ENCODE measurements at regions not wholly inside any gene's neighbourhood (a gene's known extent, or its start where the extent isn't known, plus 50 kb on each side); places are given as distances from the start of the nearest gene placed in this dataset.

- Histone ChIP-seq H3K9me2 (ENCODE audit: insufficient read depth) (no peaks in the 10 kb centered on the region), H2AFZ (no peak overlapping the region), H3F3A (replicated peaks; ENCODE audit: low read depth) (no peaks in the 10 kb centered on the region), H3K27ac (ENCODE audit: low read depth) (no peak overlapping the region), H3K27me3 (ENCODE audit: insufficient read depth) (no peaks in the 10 kb centered on the region), H3K79me2 (replicated peaks; ENCODE audit: insufficient read depth) (no peaks in the 10 kb centered on the region), H4K20me1 (replicated peaks; ENCODE audit: insufficient read depth) (no peaks in the 10 kb centered on the region; the same call in 1 of the 2 replicates), H3K4me3 (no peak overlapping the region), H3K4me2 (no peak overlapping the region), H3K36me3 (ENCODE audit: insufficient read depth) (no peaks in the 10 kb centered on the region), H3K4me1 (ENCODE audit: insufficient read depth) (peaks cover 22% of the 10 kb centered on the region)
- Mint-ChIP-seq H3K4me3 (no peak overlapping the region), H3K27me3 (ENCODE audit: insufficient read depth, low read depth, poor library complexity) (peaks cover 6% of the 10 kb centered on the region), H3K9me3 (no peaks in the 10 kb centered on the region), H3K36me3 (ENCODE audit: low read depth) (no peaks in the 10 kb centered on the region), H3K27ac (peak overlapping the region; percentile 63; the same call in 1 of the 2 replicates), H3K4me1 (peaks cover 36% of the 10 kb centered on the region)
- ATAC-seq (no peak; the same call in 2 of the 3 replicates), DNase-seq (ENCODE audit: low spot score) (no peak)
- TF ChIP-seq CTCF (conservative IDR thresholded peaks at IDR 0.05; ENCODE audit: low read depth in 2 of 2) (peak in 1 of 2 experiments; percentile 11; a peak in 1 of 4 replicates), POLR2AphosphoS5 (IDR thresholded peaks at IDR 0.05; ENCODE audit: low read depth) (no peak), EZH2phosphoT487 (IDR thresholded peaks at IDR 0.05; ENCODE audit: unreplicated experiment) (no peak), ETS1 (IDR thresholded peaks at IDR 0.05) (no peak)
- TF ChIP-seq, protein P1, sequence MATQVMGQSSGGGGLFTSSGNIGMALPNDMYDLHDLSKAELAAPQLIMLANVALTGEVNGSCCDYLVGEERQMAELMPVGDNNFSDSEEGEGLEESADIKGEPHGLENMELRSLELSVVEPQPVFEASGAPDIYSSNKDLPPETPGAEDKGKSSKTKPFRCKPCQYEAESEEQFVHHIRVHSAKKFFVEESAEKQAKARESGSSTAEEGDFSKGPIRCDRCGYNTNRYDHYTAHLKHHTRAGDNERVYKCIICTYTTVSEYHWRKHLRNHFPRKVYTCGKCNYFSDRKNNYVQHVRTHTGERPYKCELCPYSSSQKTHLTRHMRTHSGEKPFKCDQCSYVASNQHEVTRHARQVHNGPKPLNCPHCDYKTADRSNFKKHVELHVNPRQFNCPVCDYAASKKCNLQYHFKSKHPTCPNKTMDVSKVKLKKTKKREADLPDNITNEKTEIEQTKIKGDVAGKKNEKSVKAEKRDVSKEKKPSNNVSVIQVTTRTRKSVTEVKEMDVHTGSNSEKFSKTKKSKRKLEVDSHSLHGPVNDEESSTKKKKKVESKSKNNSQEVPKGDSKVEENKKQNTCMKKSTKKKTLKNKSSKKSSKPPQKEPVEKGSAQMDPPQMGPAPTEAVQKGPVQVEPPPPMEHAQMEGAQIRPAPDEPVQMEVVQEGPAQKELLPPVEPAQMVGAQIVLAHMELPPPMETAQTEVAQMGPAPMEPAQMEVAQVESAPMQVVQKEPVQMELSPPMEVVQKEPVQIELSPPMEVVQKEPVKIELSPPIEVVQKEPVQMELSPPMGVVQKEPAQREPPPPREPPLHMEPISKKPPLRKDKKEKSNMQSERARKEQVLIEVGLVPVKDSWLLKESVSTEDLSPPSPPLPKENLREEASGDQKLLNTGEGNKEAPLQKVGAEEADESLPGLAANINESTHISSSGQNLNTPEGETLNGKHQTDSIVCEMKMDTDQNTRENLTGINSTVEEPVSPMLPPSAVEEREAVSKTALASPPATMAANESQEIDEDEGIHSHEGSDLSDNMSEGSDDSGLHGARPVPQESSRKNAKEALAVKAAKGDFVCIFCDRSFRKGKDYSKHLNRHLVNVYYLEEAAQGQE (IDR thresholded peaks at IDR 0.05; ENCODE audit: unreplicated experiment) = no peak
Observed at GRCh38 chr12:111194703-111195051, 174.2 kb downstream of the PHETA1 start.

- H3K9me2 ChIP-seq (ENCODE audit: insufficient read depth) = no peaks in the 10 kb centered on the region
- no peak overlapping the region for H2AFZ ChIP-seq
- peaks cover 22% of the 10 kb centered on the region for H3K4me1 ChIP-seq (ENCODE audit: insufficient read depth)
- 0 out of 2 replicates have a peak overlapping the region, but pooled peaks have one; percentile 55 for H3K4me2 ChIP-seq
- TF ChIP-seq POLR2AphosphoS5 (IDR thresholded peaks at IDR 0.05; ENCODE audit: low read depth) = no peak
- no peak for TF ChIP-seq EZH2phosphoT487 (IDR thresholded peaks at IDR 0.05; ENCODE audit: unreplicated experiment)
- no peak for TF ChIP-seq NANOG (IDR thresholded peaks at IDR 0.05; ENCODE audit: borderline replicate concordance)
- ATAC-seq = peak; percentile 28
- Mint-ChIP-seq H3K27me3 (ENCODE audit: insufficient read depth, low read depth, poor library complexity) (peaks cover 6% of the 10 kb centered on the region), H3K27ac (no peak overlapping the region), H3K36me3 (ENCODE audit: low read depth) (no peaks in the 10 kb centered on the region), H3K4me3 (no peak overlapping the region), H3K9me3 (no peaks in the 10 kb centered on the region), H3K4me1 (peaks cover 36% of the 10 kb centered on the region)
- no peaks in the 10 kb centered on the region for H3F3A ChIP-seq (replicated peaks; ENCODE audit: low read depth)
- no peaks in the 10 kb centered on the region for H3K79me2 ChIP-seq (replicated peaks; ENCODE audit: insufficient read depth)
- H4K20me1 ChIP-seq (replicated peaks; ENCODE audit: insufficient read depth) = no peaks in the 10 kb centered on the region; the same call in 1 of the 2 replicates
- DNase-seq (ENCODE audit: low spot score) = no peak
- no peak overlapping the region for H3K4me3 ChIP-seq
- no peak overlapping the region for H3K27ac ChIP-seq (ENCODE audit: low read depth)
- H3K27me3 ChIP-seq (ENCODE audit: insufficient read depth) = no peaks in the 10 kb centered on the region
- no peaks in the 10 kb centered on the region for H3K36me3 ChIP-seq (ENCODE audit: insufficient read depth)
Observed at GRCh38 chr12:111193977-111194702, 174.8 kb downstream of the PHETA1 start.
